OCI-M1 (cell line): ENCODE measurements at regions not wholly inside any gene's neighbourhood (a gene's known extent, or its start where the extent isn't known, plus 50 kb on each side); places are given as distances from the start of the nearest gene placed in this dataset.
A peak's percentile ranks its signal among the peaks of the same experiment; 100 is the strongest.

Source experiments
- DNase-seq: peaks from one replicate; lab custom pipeline; 2025; lab: John Stamatoyannopoulos, UW

DNA sequence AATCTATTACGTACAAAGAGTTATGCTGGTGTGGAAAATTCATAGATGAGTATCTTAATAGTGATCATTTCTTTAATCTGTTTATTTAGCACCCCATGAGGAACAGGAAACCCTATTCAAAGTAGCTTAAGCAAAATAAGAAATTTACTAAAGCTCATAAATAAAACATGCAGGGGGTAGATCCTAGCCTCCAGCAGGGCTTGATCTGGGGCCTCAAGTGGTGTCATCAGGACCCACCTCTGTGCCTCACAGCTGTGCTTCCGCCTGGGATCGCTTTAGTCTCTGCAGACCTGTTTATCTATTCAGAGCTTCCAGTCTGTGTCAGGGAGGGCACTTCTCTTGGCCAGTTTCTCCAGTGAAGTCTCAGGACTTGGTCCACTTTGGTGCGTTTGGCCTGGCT, 171.0 kb upstream of the SLC24A5 start:
- no peak for DNase-seq

DNA sequence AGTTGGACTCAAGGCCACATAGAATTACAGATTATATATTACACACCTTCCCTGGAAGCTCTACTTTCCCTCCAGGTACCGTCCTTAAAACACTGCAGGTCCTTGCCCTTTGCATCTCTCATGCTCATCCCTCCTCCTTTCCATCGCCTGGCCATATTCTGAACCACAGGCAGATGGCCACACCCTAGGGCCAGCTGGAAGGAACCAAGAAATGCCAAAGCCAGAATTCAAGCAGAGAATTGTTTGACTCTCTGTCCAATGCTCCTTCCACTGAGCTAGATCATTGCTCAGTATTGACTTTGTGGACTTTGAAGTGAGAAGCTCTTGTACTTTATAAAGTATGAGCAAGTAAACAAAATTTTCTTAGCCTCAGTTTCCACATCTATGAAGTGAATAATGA, 170.3 kb upstream of the SLC24A5 start:
- DNase-seq, result no peak

DNA sequence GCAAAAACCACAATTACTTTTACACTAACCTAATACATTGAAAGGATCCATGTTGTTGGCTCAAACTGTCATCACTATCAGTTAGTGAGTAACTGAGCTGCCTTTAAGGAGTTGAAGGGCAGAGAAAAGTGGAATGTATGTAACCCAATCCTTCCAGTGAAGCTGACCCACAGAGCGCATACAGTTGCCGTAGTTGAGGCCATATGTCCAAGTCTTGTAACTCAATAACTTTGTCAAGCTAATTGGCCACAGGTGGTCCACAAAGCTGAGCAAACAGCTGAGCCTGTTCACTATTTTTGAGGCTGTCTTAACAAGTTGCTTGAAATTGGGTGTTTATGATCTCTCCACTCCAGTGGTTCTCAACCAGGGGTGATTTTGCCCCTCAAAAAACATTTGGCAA, 169.0 kb upstream of the SLC24A5 start:
- no peak for DNase-seq

DNA sequence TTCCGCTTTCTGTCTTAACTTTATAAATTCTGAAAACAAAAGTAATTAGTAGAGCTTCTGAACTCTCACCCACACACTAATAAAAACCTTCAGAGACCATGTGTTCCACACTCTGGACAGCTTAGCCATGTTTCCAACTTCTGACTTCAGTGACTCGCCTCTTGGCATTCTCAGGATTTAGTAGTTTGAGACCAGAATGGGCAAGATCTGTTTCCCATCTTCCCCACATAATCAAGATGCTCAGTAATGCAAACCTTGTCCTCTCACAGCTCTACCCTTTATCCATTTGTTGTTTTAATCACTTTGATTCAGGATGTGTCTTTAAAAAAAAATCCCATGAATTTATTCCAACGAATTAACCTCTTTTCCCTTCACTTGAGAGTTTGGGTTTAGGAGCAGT, 166.6 kb upstream of the SLC24A5 start:
- DNase-seq, result no peak

DNA sequence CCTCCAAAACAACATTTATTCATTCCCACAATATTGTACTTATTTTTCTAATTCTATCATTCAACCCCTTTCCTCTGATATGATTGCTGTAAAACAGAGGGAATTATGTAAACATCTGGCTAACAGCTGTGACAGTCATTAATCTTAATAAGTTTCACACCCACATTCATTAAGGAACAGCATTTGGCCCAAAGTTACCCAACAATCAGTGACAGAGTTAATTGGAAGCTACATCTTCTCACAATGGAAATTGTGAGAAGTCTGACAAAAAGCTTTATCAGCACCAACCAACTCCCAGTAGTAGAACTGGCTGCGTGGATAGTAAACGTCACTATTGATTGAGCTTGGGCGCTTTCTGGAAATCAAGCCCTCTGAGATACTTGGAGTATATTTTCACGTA, 165.8 kb upstream of the SLC24A5 start:
- no peak for DNase-seq

DNA sequence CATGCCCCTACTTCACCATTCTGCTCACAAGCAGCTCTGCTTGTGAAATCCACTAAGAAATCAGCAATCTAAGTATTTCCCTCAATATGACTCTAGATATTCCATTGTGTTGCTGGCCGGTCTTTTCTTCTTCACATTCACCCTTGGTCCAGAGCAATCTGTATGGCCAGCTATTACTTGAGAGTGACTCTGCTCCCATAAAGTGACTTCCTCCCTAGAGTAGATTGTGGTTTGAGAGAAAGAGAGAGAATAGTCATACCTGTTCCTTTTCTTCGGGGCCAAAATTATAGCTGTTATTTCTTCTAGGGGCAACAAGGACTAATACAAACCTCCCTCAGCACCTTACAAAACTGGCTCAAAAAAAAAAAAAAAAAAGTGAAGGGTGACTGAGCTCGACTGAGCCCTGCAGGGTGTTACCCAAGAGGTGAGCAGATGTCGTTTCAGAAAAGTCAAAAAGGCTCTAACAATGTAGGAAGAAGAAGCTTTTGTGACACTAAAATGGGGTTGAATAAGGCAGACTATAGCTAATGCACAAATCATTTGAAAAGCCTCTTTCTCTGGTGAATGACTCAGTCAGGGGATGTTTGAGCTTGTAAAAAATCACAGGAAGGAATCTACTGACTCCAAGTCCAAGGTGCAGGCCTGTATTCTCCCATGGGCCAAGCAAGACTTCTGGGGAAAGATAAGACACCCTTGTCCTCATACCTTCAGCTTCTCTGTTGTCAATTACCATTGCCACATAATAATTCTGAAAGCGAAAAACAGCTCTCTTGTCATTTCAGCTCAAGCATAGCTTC, 161.0 kb upstream of the SLC24A5 start:
- no peak for DNase-seq

DNA sequence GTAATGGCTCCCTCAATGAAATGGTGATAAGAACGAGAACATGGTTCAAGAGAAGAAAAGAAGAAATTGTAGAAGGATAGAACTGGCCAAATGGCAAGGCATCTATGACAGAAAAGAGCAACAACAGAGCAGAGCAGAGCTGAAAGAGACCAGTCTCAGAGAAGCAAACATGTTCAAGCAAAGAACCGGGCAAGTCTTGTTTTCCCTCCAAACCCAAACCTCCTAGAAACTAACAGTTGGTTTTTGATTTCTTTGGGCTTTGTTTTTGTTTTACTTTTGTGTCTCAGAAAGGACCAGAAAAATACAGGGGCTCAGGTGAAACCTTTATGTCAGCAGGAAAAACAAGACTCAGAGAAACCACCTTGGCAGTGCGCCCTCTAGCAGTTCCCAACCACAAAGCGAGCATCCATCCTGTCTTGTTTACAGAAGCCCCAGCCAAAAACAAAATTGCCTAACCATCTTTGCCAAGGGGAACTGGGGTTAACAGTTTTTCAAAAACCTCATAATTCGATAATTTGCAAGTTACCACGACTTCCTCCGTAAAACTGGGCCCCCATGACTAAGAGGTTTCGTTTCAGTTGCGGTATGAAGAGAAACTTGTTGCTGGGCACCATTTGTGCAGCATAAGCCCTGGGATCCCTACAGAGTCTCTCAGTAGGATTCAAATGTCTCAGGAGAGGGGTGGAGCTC, 159.2 kb upstream of the SLC24A5 start:
- peak; percentile 62 for DNase-seq

DNA sequence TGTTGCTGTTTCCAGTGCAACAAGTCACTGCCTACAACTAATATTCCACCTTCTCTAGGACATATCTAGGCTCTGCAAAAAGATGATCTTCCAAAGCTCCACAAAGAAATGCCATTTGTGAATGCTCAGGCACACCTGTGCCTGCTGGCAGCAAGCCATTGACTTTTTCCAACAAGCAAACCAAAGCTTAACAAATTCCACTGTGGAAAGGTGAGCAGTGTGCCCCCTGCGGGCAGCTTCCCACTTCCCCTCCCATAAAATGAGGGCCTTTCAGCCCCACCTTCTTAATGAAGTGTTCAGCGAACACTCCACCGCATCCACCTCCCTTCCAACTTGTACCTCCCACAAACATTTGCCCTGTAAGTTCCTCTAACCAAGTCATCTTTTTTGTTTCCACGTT, 157.5 kb upstream of the SLC24A5 start:
- DNase-seq, result no peak

DNA sequence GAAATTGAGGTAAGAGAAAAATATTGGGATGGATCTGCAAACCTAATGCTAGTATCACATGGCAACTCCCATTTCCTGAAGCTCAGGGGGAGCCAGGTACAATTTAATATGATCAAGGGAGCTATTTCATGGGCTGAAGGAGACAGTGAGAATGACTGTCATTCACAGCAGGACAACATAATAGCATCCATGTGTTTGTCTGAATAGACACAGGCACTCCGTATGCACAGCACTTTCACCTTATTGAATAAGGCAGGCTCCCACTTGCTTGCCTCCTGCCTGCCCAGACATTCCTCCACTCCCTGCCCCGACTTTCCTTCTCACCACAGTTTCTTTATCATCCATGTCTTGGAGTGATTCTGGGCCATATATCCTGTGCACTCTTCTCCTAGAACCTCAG, 156.6 kb upstream of the SLC24A5 start:
- no peak for DNase-seq

DNA sequence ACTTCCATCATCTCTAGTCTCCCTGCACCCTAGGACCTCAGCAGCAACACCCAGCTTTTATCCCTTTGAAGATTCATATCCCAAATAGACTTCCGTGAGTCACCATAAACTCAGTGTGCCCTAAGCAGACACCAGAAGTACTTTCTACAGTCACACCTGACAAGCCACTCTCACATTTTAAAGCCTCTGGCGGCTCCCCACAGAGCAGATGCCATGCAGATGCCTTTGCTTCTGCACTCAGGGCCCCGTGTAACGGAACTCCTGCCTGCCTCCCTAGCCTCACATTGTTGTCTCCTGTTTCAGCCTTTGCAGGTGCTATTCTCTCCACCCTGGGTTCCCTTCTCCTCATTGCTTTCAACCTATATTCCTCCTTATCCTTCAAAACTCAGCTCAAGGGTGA, 155.5 kb upstream of the SLC24A5 start:
- no peak for DNase-seq

DNA sequence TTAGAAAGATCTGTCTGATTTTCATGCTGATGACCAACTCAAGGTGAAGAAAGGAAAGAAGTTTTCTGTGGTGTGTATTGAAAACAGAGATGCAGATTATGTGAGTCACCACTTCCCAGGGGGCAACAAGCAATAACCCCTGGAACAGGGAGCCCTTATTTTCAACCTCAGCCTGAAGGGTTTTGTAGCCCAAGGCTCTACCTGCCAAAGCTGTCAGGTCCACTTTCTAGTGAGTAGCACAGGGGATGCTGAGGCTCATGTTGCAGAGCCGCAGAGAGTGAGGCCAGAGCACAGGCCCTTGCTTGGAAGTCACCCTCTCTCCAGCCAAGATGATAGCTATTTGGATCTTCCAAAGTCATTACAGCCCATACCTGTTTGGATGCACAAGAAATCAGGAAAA, 152.2 kb upstream of the SLC24A5 start:
- no peak for DNase-seq

DNA sequence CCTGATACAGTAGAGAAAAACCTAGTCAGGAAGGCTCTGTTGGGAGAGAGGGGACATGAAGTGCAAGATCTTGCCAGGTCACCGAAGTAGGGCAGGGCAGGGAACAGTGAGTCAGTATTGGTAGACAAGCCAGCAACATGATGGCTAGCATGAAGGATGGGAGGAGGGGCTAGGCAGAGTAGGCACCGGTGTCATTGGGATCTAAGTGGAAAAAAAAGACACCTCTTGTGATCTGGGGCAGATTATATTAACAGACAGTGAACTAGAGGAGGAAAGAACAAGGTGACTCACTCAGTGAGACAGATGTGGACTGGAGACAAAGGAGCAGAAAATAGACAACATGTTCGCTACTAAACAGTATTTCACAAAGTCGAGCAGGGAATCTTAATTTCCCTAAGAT, 149.2 kb upstream of the SLC24A5 start:
- DNase-seq, result no peak

DNA sequence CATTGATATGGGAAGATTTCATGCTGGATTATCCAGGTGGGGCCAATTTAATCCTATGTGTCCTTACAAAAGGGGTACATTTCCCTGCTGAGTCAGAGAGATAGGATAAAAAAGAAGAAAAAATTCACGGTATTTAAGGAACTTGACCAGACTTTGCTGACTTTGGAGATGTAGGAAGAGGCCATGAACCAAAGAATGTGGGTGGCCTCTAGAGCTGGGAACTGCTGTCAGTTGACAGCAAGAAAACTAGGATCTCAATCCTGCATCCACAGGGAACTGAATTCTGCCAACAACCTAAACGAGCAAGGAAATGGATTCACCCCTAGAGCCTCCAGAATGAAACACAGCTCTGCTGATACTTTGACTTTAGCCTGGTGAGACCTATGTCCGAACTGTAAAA, 148.1 kb upstream of the SLC24A5 start:
- DNase-seq, result no peak

DNA sequence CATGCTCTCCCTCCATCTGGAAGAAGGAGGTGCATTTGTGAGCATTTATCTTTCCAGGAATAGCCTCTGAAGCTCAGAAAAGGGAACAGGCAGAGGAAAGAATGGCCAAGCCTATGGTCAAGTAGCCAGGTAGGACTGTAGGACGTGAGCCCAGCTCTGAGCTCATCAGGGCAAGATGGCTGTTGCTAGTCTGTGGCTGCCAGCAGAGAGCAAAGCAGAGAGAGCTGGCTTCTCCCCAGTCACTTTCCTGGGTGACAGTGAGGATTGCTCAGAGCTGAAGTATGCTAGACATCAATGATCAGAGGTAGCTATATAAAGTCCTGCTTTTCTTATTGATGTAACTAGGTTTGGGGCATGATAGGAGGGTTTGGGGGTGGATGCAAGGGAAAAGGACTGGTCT, 146.1 kb upstream of the SLC24A5 start:
- DNase-seq, result no peak

DNA sequence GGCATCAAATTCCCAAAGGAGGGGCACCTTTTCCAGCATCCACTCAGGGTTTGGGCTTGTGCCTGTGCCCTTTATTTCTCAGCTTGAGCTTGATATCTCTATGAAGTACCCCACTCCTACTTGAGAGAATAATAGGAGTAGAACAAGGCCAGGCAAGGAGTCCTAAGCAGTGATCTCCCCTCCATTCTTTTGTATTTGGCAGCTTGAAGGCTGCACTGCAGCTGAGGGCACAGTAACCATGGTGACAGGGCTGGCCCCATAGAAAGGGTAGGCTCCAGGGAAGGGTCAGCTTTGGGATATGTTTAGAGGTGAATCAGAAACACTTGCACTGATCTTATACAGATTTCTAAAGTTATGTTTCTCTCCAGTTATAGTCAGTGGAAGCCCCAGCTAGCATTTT, 145.4 kb upstream of the SLC24A5 start:
- no peak for DNase-seq

DNA sequence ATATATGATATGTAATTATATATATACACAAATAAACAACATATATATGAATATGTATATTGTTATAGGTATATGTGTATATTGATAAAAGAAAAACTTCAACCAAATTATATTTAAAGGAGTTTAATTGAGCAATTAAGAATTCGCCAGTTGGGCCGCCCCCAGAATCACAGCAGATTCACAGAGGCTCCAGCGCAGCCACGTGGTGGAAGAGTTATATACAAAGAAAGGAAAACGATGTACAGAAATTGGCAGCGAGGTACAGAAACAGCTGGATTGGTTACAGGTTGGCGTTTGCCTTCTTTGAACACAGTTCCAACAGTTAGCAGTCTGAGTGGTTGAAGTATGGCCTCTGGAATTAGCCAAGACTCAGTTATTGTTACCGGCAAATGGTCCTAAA, 137.3 kb upstream of the SLC24A5 start:
- no peak for DNase-seq

DNA sequence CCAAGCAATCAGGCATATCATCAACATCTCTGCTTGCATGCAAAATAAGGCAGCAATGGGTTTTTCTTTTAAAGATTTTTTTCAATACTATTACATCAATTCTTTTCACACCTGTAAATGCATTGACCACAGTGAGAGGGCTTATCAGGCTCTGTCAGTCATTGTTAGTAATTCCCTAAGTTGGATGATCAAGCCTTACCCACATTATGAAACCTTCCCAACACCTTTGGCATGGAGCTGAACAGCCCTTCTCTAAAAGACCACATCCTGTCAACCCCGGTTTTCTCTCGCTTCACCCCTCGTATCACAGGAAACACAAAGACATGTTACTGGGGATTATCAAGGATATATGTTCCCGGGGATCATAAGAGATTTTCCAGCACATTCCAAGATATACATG, 135.2 kb upstream of the SLC24A5 start:
- DNase-seq, result no peak

DNA sequence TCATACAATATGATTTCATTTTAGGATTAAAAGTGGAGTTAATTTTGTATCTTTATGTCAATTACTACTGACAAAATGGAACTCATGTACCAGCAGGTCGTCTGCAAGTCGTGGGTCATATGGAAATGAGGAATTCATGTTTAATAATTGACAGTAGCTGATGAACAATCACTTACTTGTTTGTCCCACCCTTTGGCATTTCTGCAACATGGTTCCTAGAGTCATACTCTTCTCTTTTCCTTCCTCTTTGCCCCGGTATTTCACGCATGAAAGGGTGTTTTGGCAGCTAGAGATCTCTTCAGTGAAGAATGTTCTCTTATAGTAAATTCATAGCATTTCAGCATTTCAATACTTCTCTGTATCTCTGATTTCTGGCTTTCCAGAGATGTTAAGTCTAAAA, 133.3 kb upstream of the SLC24A5 start:
- DNase-seq, result no peak

DNA sequence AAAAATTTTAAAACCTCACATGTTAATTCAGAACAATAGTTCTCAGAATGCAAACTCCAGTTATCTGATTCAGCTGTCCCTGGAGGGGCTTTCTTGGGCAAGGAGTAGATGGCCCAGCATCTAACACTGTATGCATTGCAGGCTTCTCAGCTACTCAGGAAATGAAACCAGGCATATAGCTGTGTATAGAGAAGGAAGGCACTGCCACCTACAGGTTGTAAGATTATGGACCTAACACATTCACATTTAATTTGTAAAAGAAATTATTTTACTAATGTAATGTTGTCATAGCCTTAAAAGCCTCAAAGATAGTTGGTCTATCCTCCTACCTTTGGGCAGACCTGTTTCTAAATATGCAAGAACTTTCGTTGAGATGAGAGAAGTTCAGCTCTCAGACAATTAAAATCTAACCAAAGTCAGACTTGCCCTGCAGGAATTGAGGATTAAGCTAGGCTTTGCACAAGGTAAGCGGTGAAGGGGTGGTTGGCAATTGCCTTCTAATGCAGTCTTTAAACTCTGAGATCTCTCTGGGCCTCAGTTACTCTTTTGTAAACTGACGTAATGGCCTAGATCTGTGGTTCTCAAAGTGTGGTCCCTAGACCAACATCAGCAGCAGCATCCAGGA, 132.8 kb upstream of the SLC24A5 start:
- peak; percentile 70 for DNase-seq

DNA sequence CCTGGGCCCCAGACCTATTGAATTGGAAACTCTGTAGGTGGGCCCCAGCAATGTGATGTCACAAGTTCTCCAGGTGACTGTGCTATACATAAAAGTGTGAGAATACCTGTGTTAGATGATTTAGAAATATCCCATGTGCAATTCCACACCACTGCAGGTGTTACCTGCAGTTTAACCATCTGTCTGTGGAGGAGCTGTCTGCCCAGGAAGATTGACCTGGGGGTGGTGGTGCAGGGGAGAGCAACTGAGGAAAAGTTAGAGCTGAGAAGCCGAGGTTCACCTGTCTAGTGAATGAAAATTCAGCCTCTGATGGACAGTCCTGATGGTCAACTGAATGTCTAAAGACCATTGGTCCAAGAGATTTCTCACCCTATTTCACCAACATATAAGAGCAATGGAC, 132.2 kb upstream of the SLC24A5 start:
- no peak for DNase-seq

DNA sequence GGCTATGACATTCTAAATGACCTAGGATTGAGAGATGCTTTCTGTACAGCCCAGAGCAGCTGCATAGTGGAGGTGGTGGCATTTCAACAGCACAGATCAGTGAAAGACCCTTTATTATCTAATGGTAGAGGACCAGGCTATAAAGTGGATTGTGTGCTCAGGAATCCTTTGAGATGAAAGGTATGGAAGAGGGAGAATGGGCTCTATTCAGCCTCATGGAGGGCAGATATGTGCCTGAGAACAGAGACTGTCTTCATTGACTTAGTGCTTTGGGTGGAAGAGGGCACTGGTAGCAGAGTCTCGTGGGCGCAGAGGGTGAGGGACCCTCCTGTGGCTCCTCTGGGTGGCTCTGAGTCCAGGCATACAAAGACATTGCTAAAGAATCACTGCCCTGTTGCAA, 130.0 kb upstream of the SLC24A5 start:
- no peak for DNase-seq

DNA sequence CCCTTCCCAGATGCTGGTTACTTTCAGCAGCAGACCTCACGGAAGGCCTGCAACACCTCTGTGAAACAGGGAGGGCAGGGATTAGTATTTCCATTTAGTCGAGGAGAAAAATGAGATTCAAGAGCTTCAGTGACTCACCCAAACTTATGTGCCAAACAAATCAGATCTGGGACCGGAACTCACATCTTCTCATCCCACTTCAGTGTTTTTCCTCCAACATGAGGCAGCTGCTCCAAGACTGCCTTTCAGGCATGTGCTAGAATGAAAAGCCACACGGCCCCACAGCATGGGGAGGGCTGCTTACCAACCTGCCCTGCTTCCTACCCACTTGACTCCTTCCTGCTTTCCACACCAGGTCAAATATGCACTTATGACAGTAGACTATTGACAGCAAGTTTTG, 129.4 kb upstream of the SLC24A5 start:
- DNase-seq, result no peak

DNA sequence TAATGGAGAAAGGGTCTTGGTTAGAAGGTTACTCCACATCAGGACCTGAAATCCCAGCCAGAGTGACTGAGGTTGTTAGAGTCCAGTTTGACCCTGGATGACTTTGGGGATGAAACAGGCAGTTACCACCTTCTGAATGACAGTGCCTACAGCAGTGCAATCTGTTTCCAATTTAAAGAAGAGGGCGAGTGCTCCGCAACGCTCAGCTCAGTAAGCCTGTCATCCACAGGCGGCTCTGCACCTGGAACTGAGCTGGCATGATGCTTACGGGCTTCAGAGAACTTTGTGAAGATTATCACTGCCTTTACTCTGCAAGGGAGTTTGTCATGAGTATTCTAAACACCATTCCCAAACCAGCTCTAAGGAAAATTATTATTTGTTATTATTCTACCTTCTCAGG, 127.7 kb upstream of the SLC24A5 start:
- no peak for DNase-seq
